Spleen (tissue), 11 donors: ENCODE measurements at regions not wholly inside any gene's neighbourhood (a gene's known extent, or its start where the extent isn't known, plus 50 kb on each side); places are given as distances from the start of the nearest gene placed in this dataset.

ENCODE experiments used
- DNase-seq: peaks from one replicate; pipeline ENCODE4 v3.0.0-alpha.2; 2020
- H3K27ac ChIP-seq, 8 donors: fragments of 200-600 bp; sonication (generic) in 7 of 8; 1 replicate in 4 of 8; 2 replicates in 4 of 8; pipeline versions ENCODE4 v1.5.0 to v1.8.0; 2016 to 2021; ENCODE audit warnings: inconsistent platforms in 4 of 8, mild to moderate bottlenecking in 4 of 8, moderate library complexity in 1 of 8
- H3K27me3 ChIP-seq, 7 donors: fragments of 200-600 bp; sonication (generic) in 6 of 7; replicated peaks in 1 of 7; 1 replicate in 4 of 7; 2 replicates in 3 of 7; pipeline versions ENCODE4 v1.5.0 to v1.8.0; 2016 to 2021; ENCODE audit warnings: inconsistent platforms in 3 of 7, mild to moderate bottlenecking in 1 of 7
- H3K36me3 ChIP-seq, 6 donors: fragments of 200-600 bp; sonication (generic) in 5 of 6; 1 replicate in 4 of 6; 2 replicates in 2 of 6; pipeline versions ENCODE4 v1.5.0 to v1.8.0; 2016 to 2021; ENCODE audit warnings: inconsistent platforms in 2 of 6
- H3K4me1 ChIP-seq, 6 donors: fragments of 200-600 bp; sonication (generic) in 5 of 6; 1 replicate in 3 of 6; 2 replicates in 3 of 6; pipeline versions ENCODE4 v1.5.0 to v1.8.0; 2016 to 2021; ENCODE audit warnings: inconsistent platforms in 3 of 6
- H3K4me3 ChIP-seq, 8 donors: fragments of 200-600 bp; sonication (generic) in 7 of 8; 1 replicate in 4 of 8; 2 replicates in 4 of 8; pipeline versions ENCODE4 v1.5.0 to v1.8.0; 2016 to 2021; ENCODE audit warnings: inconsistent platforms in 4 of 8, mild to moderate bottlenecking in 4 of 8, moderate library complexity in 2 of 8
- H3K9me3 ChIP-seq, 8 donors: fragments of 200-600 bp; sonication (generic) in 7 of 8; 1 replicate in 4 of 8; 2 replicates in 4 of 8; pipeline versions ENCODE4 v1.5.0 to v1.8.0; 2016 to 2021; ENCODE audit warnings: inconsistent platforms in 4 of 8
- CTCF ChIP-seq, 11 experiments: fragments of 200-600 bp in 7 of 11; fragments of 450-650 bp in 4 of 11; sonication (generic) in 4 of 11; IDR thresholded peaks in 8 of 11; conservative IDR thresholded peaks in 3 of 11; 1 replicate in 7 of 11; 2 replicates in 4 of 11; pipeline versions ENCODE4 v1.4.0 to v1.8.0; 2016 to 2021; ENCODE audit warnings: antibody characterized with exemption in 11 of 11, inconsistent platforms in 4 of 11, mild to moderate bottlenecking in 1 of 11
- POLR2A ChIP-seq, 3 donors: fragments of 450-650 bp; IDR thresholded peaks; one replicate each; pipeline ENCODE4 v1.5.1; 2017; ENCODE audit warnings: antibody characterized with exemption in 3 of 3, mild to moderate bottlenecking in 1 of 3
- POLR2AphosphoS5 ChIP-seq, 3 donors: sonication (generic); formaldehyde crosslinking; IDR thresholded peaks; one replicate each; pipeline ENCODE4 v1.5.1; 2017; ENCODE audit warnings: antibody characterized with exemption in 3 of 3
- WGBS, 5 donors: extraction: QIAGEN DNeasy Blood & Tissue Kit in 3 of 5; methylation state at CpG; one replicate each; pipeline versions ENCODE4 v1.1.5 to v1.1.7; 2013 to 2018; 5-methylcytosine and 5-hydroxymethylcytosine counted together
- intact Hi-C: fragments of 100-400 bp; cut with DNase I; formaldehyde crosslinking; loops from one replicate; pipeline ENCODE4 v1.15.0; 2023; ENCODE audit warnings: low total_unique reads
- donor health status: healthy with polysubstance abuse.
- donor health status: DM: no; HTN: no; CAD: no; lungs with moderate emphysema.
- donor health status: DM: no; HTN: no; CAD: no.
- donor health status: Bipolar disorder and iron deficiency.
- donor health status: healthy.
- donor health status: DM: no; HTN: no; CAD: no.
- donor health status: DM: yes; HTN: yes; CAD: no.

- Histone ChIP-seq H3K9me3 (no peaks in the 10 kb centered on the region), H3K27me3 (no peaks in the 10 kb centered on the region), H3K27ac (no peak overlapping the region), H3K4me3 (no peak overlapping the region), H3K4me1 (no peaks in the 10 kb centered on the region), H3K36me3 (no peaks in the 10 kb centered on the region)
- intact Hi-C loops = no loop called here
- no peak for DNase-seq
- 50 to 59% (median 54%) methylated on average over 6 of the region's 6 CpGs for WGBS, 5 donors
- TF ChIP-seq CTCF (IDR thresholded peaks at IDR 0.05 in 8 of 11, conservative IDR thresholded peaks at IDR 0.05 in 3 of 11) = no peak
- no peak for TF ChIP-seq POLR2AphosphoS5 (IDR thresholded peaks at IDR 0.05)
- no peak for TF ChIP-seq POLR2A (IDR thresholded peaks at IDR 0.05)
Measured at GRCh38 chr1:175873290-175873935, 130.0 kb upstream of the TNR start.

DNA sequence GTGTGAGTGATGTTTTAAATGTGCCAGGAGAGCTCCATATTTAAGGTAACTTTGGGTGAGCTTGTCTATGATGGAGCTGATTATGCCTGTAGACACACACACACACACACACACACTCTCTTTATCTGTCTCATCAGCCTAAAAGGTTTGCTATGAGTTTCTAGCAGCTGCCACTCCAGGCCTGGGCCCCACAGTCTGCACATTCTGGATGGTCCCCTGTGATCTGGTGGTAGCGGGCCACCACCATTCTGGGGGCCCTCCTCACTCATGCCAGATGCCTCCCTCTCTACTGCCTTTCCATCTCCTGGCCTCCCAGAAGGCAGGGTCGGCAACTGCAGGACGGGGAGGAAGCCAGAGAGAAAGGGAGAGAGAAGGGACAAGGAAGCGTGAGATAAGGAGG lies 129.2 kb upstream of the TNR start:
- Histone ChIP-seq H3K4me3 (no peak overlapping the region), H3K27me3 (no peaks in the 10 kb centered on the region), H3K9me3 (no peaks in the 10 kb centered on the region), H3K27ac (no peak overlapping the region), H3K4me1 (no peaks in the 10 kb centered on the region), H3K36me3 (no peaks in the 10 kb centered on the region)
- intact Hi-C loops = no loop called here
- WGBS, 5 donors = 79 to 96% (median 85%) methylated on average over 3 to 4 of the region's 4 CpGs
- TF ChIP-seq POLR2AphosphoS5 (IDR thresholded peaks at IDR 0.05) (no peak), POLR2A (IDR thresholded peaks at IDR 0.05) (no peak), CTCF (IDR thresholded peaks at IDR 0.05 in 8 of 11, conservative IDR thresholded peaks at IDR 0.05 in 3 of 11) (no peak)
- DNase-seq = no peak

DNA sequence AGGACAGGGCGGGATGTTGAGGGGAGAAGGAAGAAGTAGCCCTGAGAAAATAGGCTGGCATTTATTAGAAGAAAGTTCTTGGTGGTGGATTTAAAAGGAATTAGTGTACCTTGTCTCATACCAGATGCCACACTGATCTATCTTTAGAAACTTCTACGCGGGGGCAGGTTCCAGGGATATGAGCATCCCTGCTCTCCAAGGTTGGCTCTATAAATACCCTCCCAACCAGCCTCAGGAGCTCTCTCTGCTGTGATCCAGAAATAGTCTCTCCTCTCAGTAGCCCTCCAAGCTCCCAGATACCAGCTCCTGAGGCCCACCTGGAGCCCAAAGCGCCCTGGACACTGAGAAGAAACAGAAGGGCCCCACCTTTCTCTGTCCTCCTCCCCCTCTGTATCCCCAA lies 128.3 kb upstream of the TNR start:
- no peak for DNase-seq
- Histone ChIP-seq H3K9me3 (no peaks in the 10 kb centered on the region), H3K4me3 (no peak overlapping the region), H3K4me1 (no peaks in the 10 kb centered on the region), H3K36me3 (no peaks in the 10 kb centered on the region), H3K27ac (no peak overlapping the region), H3K27me3 (no peaks in the 10 kb centered on the region)
- TF ChIP-seq POLR2A (IDR thresholded peaks at IDR 0.05) (no peak), CTCF (IDR thresholded peaks at IDR 0.05 in 8 of 11, conservative IDR thresholded peaks at IDR 0.05 in 3 of 11) (no peak), POLR2AphosphoS5 (IDR thresholded peaks at IDR 0.05) (no peak)
- intact Hi-C loops = no loop called here
- 80 to 93% (median 89%) methylated on average over 4 of the region's 4 CpGs for WGBS, 5 donors

- intact Hi-C loops = no loop called here
- H3K27ac ChIP-seq = no peak overlapping the region
- no peak overlapping the region for H3K4me3 ChIP-seq
- 42 to 87% (median 67%) methylated on average over 3 of the region's 3 CpGs for whole genome bisulfite sequencing, 5 donors
- no peak for DNase-seq
- no peaks in the 10 kb centered on the region for H3K9me3 ChIP-seq
- no peaks in the 10 kb centered on the region for H3K27me3 ChIP-seq
- H3K4me1 ChIP-seq = no peaks in the 10 kb centered on the region
- H3K36me3 ChIP-seq = no peaks in the 10 kb centered on the region
- TF ChIP-seq CTCF (IDR thresholded peaks at IDR 0.05 in 8 of 11, conservative IDR thresholded peaks at IDR 0.05 in 3 of 11) (no peak), POLR2A (IDR thresholded peaks at IDR 0.05) (no peak)
Measured at GRCh38 chr1:175870217-175870616, 126.8 kb upstream of the TNR start.
